ENCODE measurements at regions not wholly inside any gene's neighbourhood (a gene's known extent, or its start where the extent isn't known, plus 50 kb on each side); places are given as distances from the start of the nearest gene placed in this dataset.
A peak's percentile ranks its signal among the peaks of the same experiment; 100 is the strongest.

GRCh38 chr2:212713681-212714080 is 175.1 kb upstream of the ERBB4 start:
- no peak for DNase-seq (ENCODE audit: extremely low read depth, low read depth)

DNA sequence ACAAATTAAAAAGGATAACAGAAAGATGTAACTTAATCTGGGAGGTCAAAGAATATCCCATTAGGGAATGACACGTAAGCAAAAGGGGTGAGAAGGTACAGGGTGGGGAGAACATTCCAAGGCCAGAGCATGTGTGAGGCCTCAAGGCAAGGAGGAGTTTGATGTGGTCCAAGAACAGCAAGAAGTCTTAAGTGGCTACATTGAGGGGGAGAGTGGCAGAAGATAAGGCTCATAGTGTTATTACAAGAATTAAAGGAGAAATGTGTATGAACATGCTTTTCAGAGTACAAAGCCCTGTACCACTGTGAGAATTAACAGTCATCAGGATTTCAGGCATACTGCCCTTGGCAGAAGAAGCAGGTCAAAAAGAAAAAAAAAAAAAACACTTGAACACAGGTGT is 174.4 kb upstream of the ERBB4 start:
- no peak for DNase-seq (ENCODE audit: extremely low read depth, low read depth)

DNA sequence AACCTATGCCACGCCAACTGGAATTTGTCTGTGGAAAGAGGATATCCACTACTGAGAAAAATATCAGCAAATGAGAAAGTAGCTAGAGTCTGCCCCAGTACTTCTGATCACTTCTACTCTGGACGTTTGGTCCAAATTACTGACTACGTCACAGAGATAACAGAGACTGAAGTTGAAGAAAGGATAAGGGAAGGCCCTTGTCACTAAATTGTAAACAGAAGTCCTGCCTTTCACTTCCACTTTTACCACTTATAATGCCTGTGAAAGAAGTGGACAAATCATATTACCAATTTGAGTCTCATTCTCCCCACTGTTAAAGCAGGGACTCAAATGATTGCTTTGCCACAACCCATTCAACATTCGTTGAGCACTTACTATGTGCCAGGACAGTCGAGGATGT is 173.9 kb upstream of the ERBB4 start:
- DNase-seq (ENCODE audit: extremely low read depth, low read depth), result no peak

- no peak for DNase-seq (ENCODE audit: extremely low read depth, low read depth)
Observed at GRCh38 chr2:212711856-212712255, 173.3 kb upstream of the ERBB4 start.

DNA sequence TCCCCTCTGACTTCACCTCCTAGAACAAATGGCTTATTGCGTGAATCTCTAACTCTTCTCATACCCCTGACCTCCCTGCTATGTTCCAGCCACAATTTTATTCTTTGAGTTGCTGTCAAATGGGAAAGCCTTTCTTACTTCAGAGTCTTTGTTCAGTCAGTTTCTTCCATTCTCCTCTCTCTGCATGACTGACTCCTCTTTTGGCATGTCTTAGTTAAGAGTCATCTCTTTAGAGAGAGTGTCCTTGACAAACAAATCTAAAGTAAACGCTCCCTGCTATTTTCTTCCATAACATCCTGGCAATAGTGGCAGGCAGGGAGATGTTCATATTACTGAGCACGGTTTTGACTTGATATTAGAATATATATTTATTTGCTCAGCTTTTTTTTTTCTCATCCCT is 170.7 kb upstream of the ERBB4 start:
- DNase-seq (ENCODE audit: extremely low read depth, low read depth), result no peak

- no peak for DNase-seq (ENCODE audit: extremely low read depth, low read depth)
Observed at GRCh38 chr2:212708355-212708754, 169.8 kb upstream of the ERBB4 start.

DNA sequence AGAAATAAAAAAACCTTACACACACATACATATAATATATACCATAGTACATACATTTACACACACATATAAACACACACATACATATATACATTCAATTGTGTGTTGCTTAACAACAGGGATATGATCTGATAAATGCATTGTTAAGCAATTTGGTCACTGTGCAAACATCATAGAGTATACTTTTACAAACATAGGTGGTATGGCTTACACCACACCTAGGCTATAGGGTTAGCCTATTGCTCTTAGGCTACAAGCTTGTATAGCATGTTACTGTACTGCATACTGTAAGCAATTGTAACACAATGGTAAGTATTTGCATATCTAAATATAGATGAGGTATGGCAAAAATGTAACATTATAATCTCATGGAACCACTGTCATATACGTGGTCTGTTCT is 156.8 kb upstream of the ERBB4 start:
- DNase-seq (ENCODE audit: extremely low read depth, low read depth), result no peak

GRCh38 chr2:212694398-212694797 is 155.8 kb upstream of the ERBB4 start:
- DNase-seq (ENCODE audit: extremely low read depth, low read depth), result peak; percentile 16

DNA sequence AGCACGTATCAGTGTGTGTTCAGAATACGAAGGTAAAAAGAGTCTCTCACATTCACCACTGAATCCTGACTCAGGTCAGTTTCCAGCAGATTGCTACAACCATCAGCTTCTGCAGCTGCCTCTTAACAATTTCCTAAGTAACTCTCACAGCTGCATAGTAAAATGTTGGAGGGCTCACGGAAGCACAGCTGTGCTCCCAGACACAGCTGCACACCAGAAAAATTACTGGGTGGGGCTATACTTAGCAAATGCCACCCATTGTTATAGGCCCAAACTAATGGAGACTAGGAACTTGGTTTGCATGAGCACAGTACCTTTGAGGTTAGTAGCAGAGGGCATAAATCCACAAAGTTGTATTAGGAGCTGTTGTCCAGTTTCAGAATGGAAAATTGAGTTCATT is 153.9 kb upstream of the ERBB4 start:
- no peak for DNase-seq (ENCODE audit: extremely low read depth, low read depth)

DNA sequence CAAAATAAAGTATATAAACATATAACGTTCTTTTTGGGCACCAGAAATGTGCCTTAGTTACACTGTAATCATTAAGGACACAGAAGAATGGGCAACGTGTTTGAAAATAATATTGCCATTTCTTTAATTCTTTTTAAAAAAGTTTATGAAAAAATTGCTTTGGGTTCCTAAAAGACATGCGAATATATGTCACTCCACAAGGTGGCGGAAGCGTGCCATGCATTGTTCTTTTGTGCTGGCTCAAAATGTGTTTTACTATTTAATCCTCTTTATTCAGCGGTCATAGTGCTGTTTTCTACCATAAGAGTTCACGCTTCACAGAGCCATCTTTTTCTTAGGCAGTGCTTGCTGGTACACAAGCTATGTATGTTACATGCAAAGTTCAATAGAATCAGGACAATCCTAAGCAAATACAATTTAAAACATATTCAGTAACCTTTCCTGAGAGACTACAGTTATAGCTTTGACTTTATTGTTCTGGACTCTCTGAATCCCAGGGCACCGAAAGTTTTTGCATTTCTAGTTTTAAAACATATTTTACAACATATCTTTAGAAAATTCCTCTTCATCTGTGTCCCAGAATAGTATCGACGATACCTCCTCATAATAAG is 147.8 kb upstream of the ERBB4 start:
- DNase-seq (ENCODE audit: extremely low read depth, low read depth), result peak; percentile 53

- no peak for DNase-seq (ENCODE audit: extremely low read depth, low read depth)
Observed at GRCh38 chr2:212683346-212684097, 144.9 kb upstream of the ERBB4 start.

- DNase-seq (ENCODE audit: extremely low read depth, low read depth), result no peak
Observed at GRCh38 chr2:212682937-212683336, 144.3 kb upstream of the ERBB4 start.

DNA sequence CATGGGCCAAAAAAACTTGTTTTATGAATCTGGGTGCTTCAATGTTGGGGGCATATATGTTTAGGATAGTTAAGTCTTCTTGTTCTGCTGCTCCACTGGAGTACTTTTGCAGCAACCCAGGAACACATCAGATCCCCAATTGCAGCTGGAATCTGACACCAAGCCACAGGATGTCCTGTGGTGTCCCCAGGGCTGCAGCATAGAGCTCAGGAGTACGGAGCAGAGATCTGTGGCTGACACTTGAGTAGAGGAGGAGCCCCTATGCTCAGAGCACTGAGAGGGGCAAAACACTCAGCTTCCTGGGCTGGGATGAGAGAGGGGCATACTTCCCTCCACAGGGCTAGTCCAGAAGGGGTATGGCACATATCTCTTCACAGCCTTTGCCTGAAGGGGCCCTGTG is 138.9 kb upstream of the ERBB4 start:
- no peak for DNase-seq (ENCODE audit: extremely low read depth, low read depth)

DNA sequence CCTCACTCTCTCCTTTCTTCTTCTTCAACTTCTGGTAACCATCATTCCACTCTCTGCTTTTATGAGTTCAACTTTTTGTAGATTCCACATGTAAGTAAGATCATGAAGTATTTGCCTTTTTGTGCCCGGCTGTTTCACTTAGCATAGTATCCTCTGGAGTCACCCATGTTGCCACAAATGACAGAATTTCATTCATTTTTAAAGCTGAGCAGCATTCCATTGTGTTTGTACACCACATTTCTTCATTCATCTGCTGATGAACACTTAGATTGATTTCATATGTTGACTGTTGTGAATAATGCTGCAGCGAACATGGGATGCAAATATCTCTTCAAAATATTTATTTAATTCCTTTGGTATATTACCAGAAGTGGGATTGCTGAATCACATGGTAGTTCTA is 133.6 kb upstream of the ERBB4 start:
- DNase-seq (ENCODE audit: extremely low read depth, low read depth), result no peak

- DNase-seq (ENCODE audit: extremely low read depth, low read depth), result no peak
Observed at GRCh38 chr2:212669761-212670160, 131.2 kb upstream of the ERBB4 start.

DNA sequence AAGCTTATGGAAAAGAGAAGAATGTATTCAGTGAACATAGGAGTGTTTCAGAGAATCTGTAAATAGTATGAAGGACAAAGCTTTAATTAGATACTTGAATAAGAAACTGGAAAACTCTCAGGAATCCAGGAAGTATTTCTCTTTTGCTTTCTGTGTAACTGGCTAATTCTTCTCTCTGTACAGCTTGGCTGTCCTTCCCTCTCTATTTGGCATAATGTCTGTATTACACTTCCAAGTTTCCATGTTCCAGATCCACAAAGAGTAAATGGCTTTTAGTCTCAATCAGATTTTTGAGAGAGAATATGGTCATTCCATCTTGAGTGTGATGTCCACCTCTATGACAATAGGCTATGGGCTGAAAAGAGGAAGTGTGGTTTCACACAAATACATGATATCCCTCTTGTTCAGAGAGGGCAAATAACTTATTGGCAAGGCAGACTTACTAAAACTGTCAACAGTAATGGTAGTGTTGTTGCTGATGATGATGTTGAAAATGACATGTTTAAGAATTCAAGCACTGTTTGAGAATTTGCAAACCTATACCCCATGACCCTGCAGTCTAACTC is 129.2 kb upstream of the ERBB4 start:
- DNase-seq (ENCODE audit: extremely low read depth, low read depth), result no peak

GRCh38 chr2:212665948-212666347 is 127.3 kb upstream of the ERBB4 start:
- DNase-seq (ENCODE audit: extremely low read depth, low read depth), result no peak

- DNase-seq (ENCODE audit: extremely low read depth, low read depth), result no peak
Observed at GRCh38 chr2:212659441-212659840, 120.8 kb upstream of the ERBB4 start.

- DNase-seq (ENCODE audit: extremely low read depth, low read depth), result no peak
Observed at GRCh38 chr2:212649646-212650045, 111.0 kb upstream of the ERBB4 start.

GRCh38 chr2:212646698-212647366 is 108.2 kb upstream of the ERBB4 start:
- no peak for DNase-seq (ENCODE audit: extremely low read depth, low read depth)

GRCh38 chr2:212644195-212644837 is 105.7 kb upstream of the ERBB4 start:
- no peak for DNase-seq (ENCODE audit: extremely low read depth, low read depth)
